HCT116 (cell line): ENCODE measurements at regions not wholly inside any gene's neighbourhood (a gene's known extent, or its start where the extent isn't known, plus 50 kb on each side); places are given as distances from the start of the nearest gene placed in this dataset.

Experiments used
- ATAC-seq: fragments of 200-7000 bp; cut with Tn5 transposase; 2 replicates; pipeline ENCODE4 v1.9.1; 2020; ENCODE audit warnings: mild to moderate bottlenecking, moderate library complexity
- BruUV-seq: library from RNA; stranded (reverse); fragments of 400-500 nt; replicated peaks from 2 replicates; lab custom pipeline; 2021; lab: Mats Ljungman, UMichigan
- CTCF ChIA-PET: fragments of 300-600 bp; sonication (Branson Sonifier 250); formaldehyde crosslinking; loops from one replicate; lab custom pipeline; 2021; ENCODE audit warnings: antibody characterized with exemption; lab: Charles Lee
- POLR2A ChIA-PET: fragments of 300-600, 350-600 bp; sonication (Branson Sonifier 250); formaldehyde crosslinking; loops from one replicate; lab custom pipeline; 2021; ENCODE audit warnings: antibody characterized with exemption; lab: Charles Lee
- RAD21 ChIA-PET, 2 experiments: fragments of 300-600 bp; sonication (Branson Sonifier 250); formaldehyde crosslinking; loops; one replicate each; lab custom pipeline; 2023; ENCODE audit warnings: low total read pairs in 2 of 2; ENCODE audit not compliant: uncharacterized antibody in 2 of 2, unreplicated experiment in 2 of 2, low non-redundant PET in 1 of 2; lab: Charles Lee
- DNase-seq: peaks from one replicate; pipeline ENCODE4 v3.0.0-alpha.2; 2010; ENCODE audit warnings: low read depth, low spot score
- H2AFZ ChIP-seq: fragments of 200-600 bp; shearing (Covaris generic), sonication (generic); 2 replicates; pipeline ENCODE4 v1.6.1; 2017; ENCODE audit warnings: low read depth, mixed run types, mixed read lengths, antibody characterized with exemption, low read length; ENCODE audit not compliant: poor library complexity, severe bottlenecking
- H3K27ac ChIP-seq: 2 replicates; pipeline ENCODE4 v1.5.1; 2012; ENCODE audit warnings: low read depth, low read length
- H3K27me3 ChIP-seq: fragments of 200-600 bp; sonication (generic); 2 replicates; pipeline ENCODE4 v1.6.1; 2016; ENCODE audit warnings: mixed run types, low read length, mixed read lengths; ENCODE audit not compliant: insufficient read depth
- H3K36me3 ChIP-seq, 2 experiments: fragments of 200-500 bp in 1 of 2; fragments of 200-600 bp in 1 of 2; sonication (Bioruptor generic) in 1 of 2; sonication (generic) in 1 of 2; 2 replicates each; pipeline versions ENCODE4 v1.5.1 to v1.6.1; 2014 to 2016; ENCODE audit warnings: low read length in 2 of 2, inconsistent platforms in 1 of 2, mixed read lengths in 1 of 2, mixed run types in 1 of 2; ENCODE audit not compliant: insufficient read depth in 2 of 2, control insufficient read depth in 1 of 2
- H3K4me1 ChIP-seq, 2 experiments: fragments of 200-600 bp in 1 of 2; sonication (generic) in 1 of 2; 2 replicates each; pipeline versions ENCODE4 v1.5.1 to v1.6.1; 2012 to 2017; ENCODE audit warnings: low read length in 2 of 2, inconsistent platforms in 1 of 2, mild to moderate bottlenecking in 1 of 2, mixed read lengths in 1 of 2, mixed run types in 1 of 2, moderate library complexity in 1 of 2; ENCODE audit not compliant: insufficient read depth in 2 of 2, control insufficient read depth in 1 of 2
- H3K4me2 ChIP-seq: fragments of 200-600 bp; sonication (generic); 2 replicates; pipeline ENCODE4 v1.6.1; 2017; ENCODE audit warnings: mixed run types, low read length, mixed read lengths
- H3K4me3 ChIP-seq, 2 experiments: fragments of 200-600 bp in 1 of 2; sonication (generic) in 1 of 2; replicated peaks in 1 of 2; 2 replicates each; pipeline ENCODE4 v1.5.1; 2011 to 2016; ENCODE audit warnings: low read length in 2 of 2, control low read depth in 1 of 2, low read depth in 1 of 2, mild to moderate bottlenecking in 1 of 2, mixed read lengths in 1 of 2, mixed run types in 1 of 2
- H3K79me2 ChIP-seq: fragments of 200-600 bp; sonication (generic); 2 replicates; pipeline ENCODE4 v1.6.1; 2017; ENCODE audit warnings: mild to moderate bottlenecking, mixed run types, low read length, moderate library complexity, mixed read lengths; ENCODE audit not compliant: insufficient read depth
- H3K9ac ChIP-seq: fragments of 200-600 bp; sonication (generic); 2 replicates; pipeline ENCODE4 v1.6.1; 2016; ENCODE audit warnings: low read length, mixed read lengths
- H3K9me2 ChIP-seq: fragments of 200-600 bp; sonication (generic), shearing (Covaris generic); 2 replicates; pipeline ENCODE4 v1.6.1; 2017; ENCODE audit warnings: mixed run types, mild to moderate bottlenecking, moderate library complexity; ENCODE audit not compliant: insufficient read depth
- H3K9me3 ChIP-seq, 2 experiments: fragments of 200-500 bp in 1 of 2; fragments of 200-600 bp in 1 of 2; sonication (Bioruptor generic) in 1 of 2; sonication (generic) in 1 of 2; 2 replicates each; pipeline ENCODE4 v1.6.1; 2014 to 2017; ENCODE audit warnings: low read length in 2 of 2, mixed read lengths in 2 of 2, inconsistent platforms in 1 of 2, low read depth in 1 of 2, mild to moderate bottlenecking in 1 of 2, mixed run types in 1 of 2, moderate library complexity in 1 of 2; ENCODE audit not compliant: control insufficient read depth in 1 of 2, insufficient read depth in 1 of 2
- H4K20me1 ChIP-seq: fragments of 200-600 bp; sonication (generic), shearing (Covaris generic); 2 replicates; pipeline ENCODE4 v1.6.1; 2017; ENCODE audit warnings: mixed run types, mild to moderate bottlenecking, moderate library complexity; ENCODE audit not compliant: insufficient read depth
- CTCF ChIP-seq, 3 experiments: fragments of 200-600 bp in 1 of 3; sonication (generic) in 1 of 3; IDR thresholded peaks in 2 of 3; conservative IDR thresholded peaks in 1 of 3; 2 replicates each; pipeline ENCODE4 v1.5.1; 2012 to 2017; ENCODE audit warnings: low read depth in 2 of 3, low read length in 2 of 3, antibody characterized with exemption in 1 of 3, borderline replicate concordance in 1 of 3, control low read depth in 1 of 3, mild to moderate bottlenecking in 1 of 3, mixed read lengths in 1 of 3, mixed run types in 1 of 3, moderate library complexity in 1 of 3; ENCODE audit not compliant: insufficient read depth in 1 of 3
- EGR1 ChIP-seq: IDR thresholded peaks from 2 replicates; pipeline ENCODE4 v1.6.1; 2012; ENCODE audit warnings: low read depth
- EZH2 ChIP-seq: fragments of 200-600 bp; sonication (generic); IDR thresholded peaks from 2 replicates; pipeline ENCODE4 v1.6.1; 2017; ENCODE audit warnings: antibody characterized with exemption, mixed run types
- EZH2phosphoT487 ChIP-seq: fragments of 200-600 bp; IDR thresholded peaks from 2 replicates; pipeline ENCODE4 v1.6.1; 2018; ENCODE audit warnings: antibody characterized with exemption, borderline replicate concordance
- FOSL1 ChIP-seq: IDR thresholded peaks from 2 replicates; pipeline ENCODE4 v1.6.1; 2012; ENCODE audit warnings: low read depth
- JUND ChIP-seq: IDR thresholded peaks from 2 replicates; pipeline ENCODE4 v1.6.1; 2012
- MAX ChIP-seq: IDR thresholded peaks from 2 replicates; pipeline ENCODE4 v1.6.1; 2012
- POLR2A ChIP-seq: IDR thresholded peaks from 2 replicates; pipeline ENCODE4 v1.7.0; 2011; ENCODE audit warnings: borderline replicate concordance; ENCODE audit not compliant: insufficient read depth, insufficient read length; ENCODE audit errors: extremely low read depth
- RAD21 ChIP-seq: IDR thresholded peaks from 2 replicates; pipeline ENCODE4 v1.6.1; 2012; ENCODE audit warnings: low read depth, mild to moderate bottlenecking
- REST ChIP-seq: IDR thresholded peaks from 2 replicates; pipeline ENCODE4 v1.6.1; 2012; ENCODE audit warnings: low read depth
- SIN3A ChIP-seq: IDR thresholded peaks from 2 replicates; pipeline ENCODE4 v1.6.1; 2012; ENCODE audit warnings: low read depth
- SP1 ChIP-seq: IDR thresholded peaks from 2 replicates; pipeline ENCODE4 v1.6.1; 2012; ENCODE audit warnings: low read depth
- SRF ChIP-seq: IDR thresholded peaks from 2 replicates; pipeline ENCODE4 v1.6.1; 2012; ENCODE audit warnings: low read depth
- YY1 ChIP-seq: IDR thresholded peaks from 2 replicates; pipeline ENCODE4 v1.6.1; 2011; ENCODE audit warnings: low read length, low read depth, moderate library complexity, mild to moderate bottlenecking; ENCODE audit not compliant: insufficient replicate concordance; ENCODE audit errors: extremely low read depth
- intact Hi-C: fragments of 100-400 bp; cut with micrococcal nuclease; formaldehyde crosslinking; loops from 2 replicates; pipeline ENCODE4 v1.10.0; 2022

- Histone ChIP-seq H3K36me3 (no peaks in the 10 kb centered on the region), H4K20me1 (no peaks in the 10 kb centered on the region; the same call in 1 of the 2 replicates), H3K4me1 (no peaks in the 10 kb centered on the region), H3K27ac (no peak overlapping the region), H2AFZ (no peak overlapping the region), H3K9me3 (no peaks in the 10 kb centered on the region), H3K79me2 (no peaks in the 10 kb centered on the region), H3K27me3 (no peaks in the 10 kb centered on the region), H3K9ac (no peak overlapping the region), H3K4me2 (no peak overlapping the region), H3K4me3 (no peak overlapping the region), H3K9me2 (no peaks in the 10 kb centered on the region)
- BruUV-seq: no TSS peak
- ChIA-PET CTCF (no interaction called here), RAD21 (no interaction called here), POLR2A (no interaction called here)
- intact Hi-C loops: no loop called here
- DNase-seq (no peak), ATAC-seq (no peak)
- TF ChIP-seq EZH2phosphoT487 (no peak), JUND (no peak), SP1 (no peak), EGR1 (no peak), SIN3A (no peak), RAD21 (no peak), POLR2A (no peak), SRF (no peak), CTCF (IDR thresholded peaks at IDR 0.05 in 2 of 3, conservative IDR thresholded peaks at IDR 0.05 in 1 of 3; ENCODE audit: borderline replicate concordance in 1 of 3, insufficient read depth in 1 of 3, low read depth in 2 of 3, low read length in 2 of 3) (no peak), MAX (no peak), REST (no peak), YY1 (no peak), EZH2 (no peak), FOSL1 (no peak)
These were observed 285.4 kb upstream of the CDH20 start for GRCh38 chr18:61047794-61048193.
